ENCODE measurements at regions not wholly inside any gene's neighbourhood (a gene's known extent, or its start where the extent isn't known, plus 50 kb on each side); places are given as distances from the start of the nearest gene placed in this dataset.

DNA sequence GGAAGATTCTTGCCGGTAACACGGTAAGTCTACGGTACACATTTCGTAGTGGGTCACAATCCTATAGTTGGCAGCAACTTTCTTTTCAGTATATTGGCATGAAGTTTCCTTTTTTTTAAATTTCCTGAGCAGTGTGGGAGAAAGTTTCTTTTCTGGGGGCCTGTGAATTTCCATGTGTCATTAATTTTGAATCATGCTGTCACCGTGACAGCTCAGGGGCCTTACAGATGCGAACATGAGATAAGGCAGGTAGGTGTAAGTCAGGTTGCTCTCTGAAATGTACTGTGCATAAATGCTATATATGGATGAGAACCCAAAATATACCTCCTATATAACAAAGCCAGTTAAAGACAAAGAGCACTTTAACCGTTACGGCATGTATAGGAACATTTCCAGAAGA lies 65.4 kb upstream of the SEM1 start:
- no peak overlapping the region for H3K4me3 ChIP-seq (ENCODE audit: insufficient read depth, low read depth, low read length)
- no peak overlapping the region for H3K4ac ChIP-seq (ENCODE audit: low read depth, low read length)
- no peak overlapping the region for H4K8ac ChIP-seq (ENCODE audit: low read depth in 2 of 2, low read length in 2 of 2)
- BruUV-seq (replicated peaks): no TSS peak
- no peak overlapping the region for H4K91ac ChIP-seq (ENCODE audit: insufficient read depth, low read depth, low read length)
- H3K79me1 ChIP-seq (ENCODE audit: low read depth in 1 of 2, low read length in 2 of 2): no peaks in the 10 kb centered on the region
- no peaks in the 10 kb centered on the region for H3K9me1 ChIP-seq (ENCODE audit: insufficient read depth, low read length)
- H3K4me1 ChIP-seq (ENCODE audit: control insufficient read depth, insufficient read depth, low read length): no peaks in the 10 kb centered on the region
- H3K18ac ChIP-seq (ENCODE audit: low read depth, low read length): no peak overlapping the region
- H4K5ac ChIP-seq (ENCODE audit: low read depth, low read length): no peak overlapping the region
- H3K14ac ChIP-seq (replicated peaks; ENCODE audit: low read depth, low read length): no peak overlapping the region
- H2BK120ac ChIP-seq (ENCODE audit: low read depth, low read length): no peak overlapping the region
- POLR2A ChIA-PET (ENCODE audit: unreplicated experiment): no interaction called here
- DNase-seq (no peak), ATAC-seq (ENCODE audit: low read depth) (no peak)
- no peak overlapping the region for H2AK5ac ChIP-seq (ENCODE audit: low read depth, low read length)
- in situ Hi-C loops (cut with MboI; ENCODE audit: low sequenced_read_pairs): no loop called here
- H3K36me3 ChIP-seq (ENCODE audit: control insufficient read depth, insufficient read depth, low read length): no peaks in the 10 kb centered on the region
- no peak overlapping the region for H3K9ac ChIP-seq (ENCODE audit: low read depth, low read length)
- H2BK20ac ChIP-seq (ENCODE audit: low read depth, low read length): no peak overlapping the region
- no peak overlapping the region for H2AK9ac ChIP-seq (replicated peaks; ENCODE audit: low read depth, low read length, poor library complexity)
- dilution Hi-C loops (cut with HindIII; ENCODE audit: low sequenced_read_pairs, unreplicated experiment): no loop called here
- no peaks in the 10 kb centered on the region for H3K9me3 ChIP-seq (ENCODE audit: control insufficient read depth, insufficient read depth, low read length)
- H2BK15ac ChIP-seq (ENCODE audit: low read depth, low read length): no peak overlapping the region
- no peak overlapping the region for H3K23ac ChIP-seq (ENCODE audit: low read depth, low read length)
- H2BK5ac ChIP-seq (ENCODE audit: low read depth, low read length, poor library complexity, severe bottlenecking): no peak overlapping the region
- H3K56ac ChIP-seq (ENCODE audit: extremely low read depth, insufficient read depth, low read length): no peak overlapping the region
- no peaks in the 10 kb centered on the region for H3K27me3 ChIP-seq (ENCODE audit: control insufficient read depth, insufficient read depth, low read length)
- no peak overlapping the region for H3K27ac ChIP-seq (ENCODE audit: insufficient read depth, low read length)
- H2AFZ ChIP-seq (replicated peaks; ENCODE audit: low read length, poor library complexity): no peak overlapping the region
- CTCF ChIA-PET: no interaction called here
- TF ChIP-seq RFX5 (IDR thresholded peaks at IDR 0.05; ENCODE audit: low read depth, low read length) (no peak), RAD21 (IDR thresholded peaks at IDR 0.05; ENCODE audit: low read length) (no peak), RCOR1 (IDR thresholded peaks at IDR 0.05; ENCODE audit: insufficient replicate concordance, low read length) (no peak), NFE2L2 (IDR thresholded peaks at IDR 0.05; ENCODE audit: low read depth, low read length) (no peak), SMC3 (IDR thresholded peaks at IDR 0.05; ENCODE audit: low read depth, low read length) (no peak), MAZ (IDR thresholded peaks at IDR 0.05; ENCODE audit: borderline replicate concordance, low read depth, low read length) (no peak), MAFK (IDR thresholded peaks at IDR 0.05; ENCODE audit: low read depth, low read length) (no peak), MXI1 (IDR thresholded peaks at IDR 0.05; ENCODE audit: borderline replicate concordance, low read depth, low read length) (no peak), CHD1 (IDR thresholded peaks at IDR 0.05; ENCODE audit: low read depth, low read length) (no peak), CEBPB (IDR thresholded peaks at IDR 0.05; ENCODE audit: low read depth, low read length) (no peak)
- TF ChIP-seq, protein P1, sequence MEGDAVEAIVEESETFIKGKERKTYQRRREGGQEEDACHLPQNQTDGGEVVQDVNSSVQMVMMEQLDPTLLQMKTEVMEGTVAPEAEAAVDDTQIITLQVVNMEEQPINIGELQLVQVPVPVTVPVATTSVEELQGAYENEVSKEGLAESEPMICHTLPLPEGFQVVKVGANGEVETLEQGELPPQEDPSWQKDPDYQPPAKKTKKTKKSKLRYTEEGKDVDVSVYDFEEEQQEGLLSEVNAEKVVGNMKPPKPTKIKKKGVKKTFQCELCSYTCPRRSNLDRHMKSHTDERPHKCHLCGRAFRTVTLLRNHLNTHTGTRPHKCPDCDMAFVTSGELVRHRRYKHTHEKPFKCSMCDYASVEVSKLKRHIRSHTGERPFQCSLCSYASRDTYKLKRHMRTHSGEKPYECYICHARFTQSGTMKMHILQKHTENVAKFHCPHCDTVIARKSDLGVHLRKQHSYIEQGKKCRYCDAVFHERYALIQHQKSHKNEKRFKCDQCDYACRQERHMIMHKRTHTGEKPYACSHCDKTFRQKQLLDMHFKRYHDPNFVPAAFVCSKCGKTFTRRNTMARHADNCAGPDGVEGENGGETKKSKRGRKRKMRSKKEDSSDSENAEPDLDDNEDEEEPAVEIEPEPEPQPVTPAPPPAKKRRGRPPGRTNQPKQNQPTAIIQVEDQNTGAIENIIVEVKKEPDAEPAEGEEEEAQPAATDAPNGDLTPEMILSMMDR (conservative IDR thresholded peaks at IDR 0.05; ENCODE audit: low read depth, low read length): no peak
- TF ChIP-seq, protein P2, sequence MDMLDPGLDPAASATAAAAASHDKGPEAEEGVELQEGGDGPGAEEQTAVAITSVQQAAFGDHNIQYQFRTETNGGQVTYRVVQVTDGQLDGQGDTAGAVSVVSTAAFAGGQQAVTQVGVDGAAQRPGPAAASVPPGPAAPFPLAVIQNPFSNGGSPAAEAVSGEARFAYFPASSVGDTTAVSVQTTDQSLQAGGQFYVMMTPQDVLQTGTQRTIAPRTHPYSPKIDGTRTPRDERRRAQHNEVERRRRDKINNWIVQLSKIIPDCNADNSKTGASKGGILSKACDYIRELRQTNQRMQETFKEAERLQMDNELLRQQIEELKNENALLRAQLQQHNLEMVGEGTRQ (IDR thresholded peaks at IDR 0.05; ENCODE audit: low read depth, low read length): no peak
- TF ChIP-seq, protein P3, sequence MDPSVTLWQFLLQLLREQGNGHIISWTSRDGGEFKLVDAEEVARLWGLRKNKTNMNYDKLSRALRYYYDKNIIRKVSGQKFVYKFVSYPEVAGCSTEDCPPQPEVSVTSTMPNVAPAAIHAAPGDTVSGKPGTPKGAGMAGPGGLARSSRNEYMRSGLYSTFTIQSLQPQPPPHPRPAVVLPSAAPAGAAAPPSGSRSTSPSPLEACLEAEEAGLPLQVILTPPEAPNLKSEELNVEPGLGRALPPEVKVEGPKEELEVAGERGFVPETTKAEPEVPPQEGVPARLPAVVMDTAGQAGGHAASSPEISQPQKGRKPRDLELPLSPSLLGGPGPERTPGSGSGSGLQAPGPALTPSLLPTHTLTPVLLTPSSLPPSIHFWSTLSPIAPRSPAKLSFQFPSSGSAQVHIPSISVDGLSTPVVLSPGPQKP (IDR thresholded peaks at IDR 0.05; ENCODE audit: borderline replicate concordance, low read depth, low read length): no peak
- H4K20me1 ChIP-seq (ENCODE audit: insufficient read depth, low read length): no peaks in the 10 kb centered on the region
- 83% methylated on average over 2 of the region's 8 CpGs; no CpG with 5 or more reads in 1 of the 2 experiments for WGBS, 2 experiments (ENCODE audit: extremely low coverage in 2 of 2, insufficient read length in 1 of 2)
- intact Hi-C loops (cut with micrococcal nuclease): no loop called here
- H3K4me2 ChIP-seq (ENCODE audit: low read depth, low read length): no peak overlapping the region
